GM12865 (cell line): ENCODE measurements at regions not wholly inside any gene's neighbourhood (a gene's known extent, or its start where the extent isn't known, plus 50 kb on each side); places are given as distances from the start of the nearest gene placed in this dataset.

Experiments used
- DNase-seq: peaks from one replicate; pipeline ENCODE4 v3.0.0; 2010; ENCODE audit warnings: low read depth
- H3K4me3 ChIP-seq: 2 replicates; pipeline ENCODE4 v1.5.1; 2011; ENCODE audit warnings: mild to moderate bottlenecking, low read depth, low read length, control low read depth
- CTCF ChIP-seq: IDR thresholded peaks from 2 replicates; pipeline ENCODE4 v1.5.1; 2011; ENCODE audit warnings: low read length, control low read depth, low read depth, inconsistent platforms; ENCODE audit not compliant: insufficient read depth; ENCODE audit errors: missing control alignments

GRCh38 chr13:53460796-53461195 lies 432.2 kb downstream of the OLFM4 start:
- DNase-seq, result no peak
- H3K4me3 ChIP-seq, result no peak overlapping the region
- no peak for TF ChIP-seq CTCF

- no peak overlapping the region for H3K4me3 ChIP-seq
- no peak for TF ChIP-seq CTCF
- DNase-seq, result no peak
These were observed 434.5 kb downstream of the OLFM4 start for GRCh38 chr13:53463106-53463505.

- H3K4me3 ChIP-seq, result no peak overlapping the region
- TF ChIP-seq CTCF, result no peak
- DNase-seq, result no peak
These were observed 438.0 kb downstream of the OLFM4 start for GRCh38 chr13:53466576-53466975.

GRCh38 chr13:53473397-53473796 lies 444.8 kb downstream of the OLFM4 start:
- no peak overlapping the region for H3K4me3 ChIP-seq
- no peak for DNase-seq
- TF ChIP-seq CTCF, result no peak

DNA sequence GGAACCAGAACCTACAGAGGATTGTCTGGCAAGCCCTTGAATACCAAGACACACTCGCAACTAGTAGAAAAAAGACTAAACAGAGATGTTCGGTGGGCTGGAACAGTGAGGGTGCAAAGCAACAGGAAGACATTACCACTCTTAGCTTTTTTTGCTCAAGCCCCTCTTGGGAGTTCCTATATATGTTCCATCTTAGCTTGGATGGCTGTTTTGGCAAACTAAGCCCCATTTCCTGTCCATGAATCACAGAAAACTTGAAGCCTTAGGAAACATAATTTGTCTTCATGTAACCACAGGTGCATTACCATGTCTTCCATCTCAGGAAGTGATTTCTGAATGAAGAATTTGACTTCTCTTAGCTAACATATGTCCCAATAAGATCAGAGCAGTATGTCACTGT lies 446.3 kb downstream of the OLFM4 start:
- H3K4me3 ChIP-seq, result no peak overlapping the region
- DNase-seq, result no peak
- no peak for TF ChIP-seq CTCF

DNA sequence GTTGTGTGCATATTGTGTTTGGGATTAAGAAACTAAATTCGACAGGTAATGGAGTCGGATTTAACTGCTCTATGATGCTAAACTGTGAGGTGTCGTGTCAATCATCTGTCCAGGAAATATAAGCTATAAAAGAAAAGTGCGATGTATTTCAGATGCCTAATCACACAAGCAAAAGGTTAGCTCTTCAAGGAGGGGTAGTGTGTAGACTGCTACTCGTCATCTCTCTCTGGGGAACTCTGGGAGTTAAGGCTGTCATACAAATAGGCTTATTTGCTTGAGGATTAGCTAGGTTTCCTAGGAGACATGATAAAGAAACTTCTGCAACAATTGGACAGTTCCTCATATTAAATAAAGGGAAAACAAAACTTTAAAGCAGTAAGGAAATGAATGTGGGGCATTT lies 462.1 kb downstream of the OLFM4 start:
- no peak for TF ChIP-seq CTCF
- H3K4me3 ChIP-seq, result no peak overlapping the region
- DNase-seq, result no peak

DNA sequence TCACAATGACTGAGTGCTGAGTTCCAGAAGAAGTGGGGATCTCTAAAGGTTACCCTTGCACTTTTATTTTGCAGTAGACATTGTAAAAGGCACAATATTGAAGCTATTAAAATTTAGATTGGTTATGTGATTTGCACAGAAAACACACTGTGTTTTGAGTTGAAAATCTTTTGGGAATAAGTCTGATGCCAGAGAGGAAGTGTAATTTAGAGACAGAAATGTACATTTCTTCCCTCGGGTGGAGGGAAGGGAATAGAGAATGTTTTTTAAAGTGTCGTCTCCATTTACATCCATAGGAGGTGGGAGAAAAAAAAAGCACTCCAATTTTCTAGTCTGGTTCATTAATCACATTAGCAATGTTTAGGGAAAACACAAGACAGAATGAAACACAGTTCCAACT lies 465.8 kb downstream of the OLFM4 start:
- no peak overlapping the region for H3K4me3 ChIP-seq
- DNase-seq, result no peak
- TF ChIP-seq CTCF, result no peak
